CD4-positive, alpha-beta T cell treated with Interleukin-4 for 4 hours (primary cell): ENCODE measurements at regions not wholly inside any gene's neighbourhood (a gene's known extent, or its start where the extent isn't known, plus 50 kb on each side); places are given as distances from the start of the nearest gene placed in this dataset.
"Not testable (repeated sequence)": the region's sequence is repeated elsewhere in the genome, so short reads cannot be mapped to it uniquely, and the experiment has no call there.

Experiments used
- DNase-seq: peaks from one replicate; pipeline ENCODE4 v3.0.0-alpha.2; 2020

GRCh38 chr2:88865801-88866371, 174.4 kb downstream of the RPIA start:
- no peak for DNase-seq

GRCh38 chr2:88866756-88867155, 175.3 kb downstream of the RPIA start:
- DNase-seq = no peak

GRCh38 chr2:88868861-88869260, 177.4 kb downstream of the RPIA start:
- DNase-seq = no peak

GRCh38 chr2:88870267-88870839, 178.9 kb downstream of the RPIA start:
- DNase-seq = no peak

GRCh38 chr2:88871336-88871735, 179.9 kb downstream of the RPIA start:
- DNase-seq = no peak

- DNase-seq = no peak
Measured at GRCh38 chr2:88873620-88874019, 182.1 kb downstream of the RPIA start.

GRCh38 chr2:88874063-88874657, 182.7 kb downstream of the RPIA start:
- DNase-seq = peak; percentile 60

GRCh38 chr2:88875736-88876135, 184.3 kb downstream of the RPIA start:
- DNase-seq = no peak

- peak; percentile 46 for DNase-seq
Measured at GRCh38 chr2:88880441-88880953, 189.0 kb downstream of the RPIA start.

GRCh38 chr2:88885275-88885674, 193.8 kb downstream of the RPIA start:
- DNase-seq = no peak

- DNase-seq = no peak
Measured at GRCh38 chr2:88885679-88886416, 194.4 kb downstream of the RPIA start.

GRCh38 chr2:88887466-88887865, 196.0 kb downstream of the RPIA start:
- not testable (repeated sequence) for DNase-seq

- no peak for DNase-seq
Measured at GRCh38 chr2:88892207-88892606, 200.7 kb downstream of the RPIA start.

- no peak for DNase-seq
Measured at GRCh38 chr2:88892788-88893187, 201.3 kb downstream of the RPIA start.

GRCh38 chr2:88896971-88897370, 205.5 kb downstream of the RPIA start:
- DNase-seq = no peak

GRCh38 chr2:88897715-88898114, 206.2 kb downstream of the RPIA start:
- no peak for DNase-seq

GRCh38 chr2:88903749-88904353, 212.4 kb downstream of the RPIA start:
- peak; percentile 9 for DNase-seq

GRCh38 chr2:88913280-88913679, 221.8 kb downstream of the RPIA start:
- no peak for DNase-seq

GRCh38 chr2:88919087-88919738, 227.7 kb downstream of the RPIA start:
- DNase-seq = no peak

GRCh38 chr2:88920399-88920798, 228.9 kb downstream of the RPIA start:
- not testable (repeated sequence) for DNase-seq

GRCh38 chr2:88924533-88924932, 233.1 kb downstream of the RPIA start:
- no peak for DNase-seq

GRCh38 chr2:88925770-88926462, 234.4 kb downstream of the RPIA start:
- no peak for DNase-seq
